GM21360 (cell line): ENCODE measurements at regions not wholly inside any gene's neighbourhood (a gene's known extent, or its start where the extent isn't known, plus 50 kb on each side); places are given as distances from the start of the nearest gene placed in this dataset.

ENCODE experiments used
- ATAC-seq: cut with Tn5 transposase; IDR thresholded peaks from one replicate; pipeline ENCODE4 v1.9.1; 2021; ENCODE audit warnings: mild to moderate bottlenecking, moderate library complexity; ENCODE audit not compliant: unreplicated experiment

GRCh38 chr2:114065731-114066130, 175.8 kb downstream of the ACTR3 start:
- ATAC-seq: no peak

DNA sequence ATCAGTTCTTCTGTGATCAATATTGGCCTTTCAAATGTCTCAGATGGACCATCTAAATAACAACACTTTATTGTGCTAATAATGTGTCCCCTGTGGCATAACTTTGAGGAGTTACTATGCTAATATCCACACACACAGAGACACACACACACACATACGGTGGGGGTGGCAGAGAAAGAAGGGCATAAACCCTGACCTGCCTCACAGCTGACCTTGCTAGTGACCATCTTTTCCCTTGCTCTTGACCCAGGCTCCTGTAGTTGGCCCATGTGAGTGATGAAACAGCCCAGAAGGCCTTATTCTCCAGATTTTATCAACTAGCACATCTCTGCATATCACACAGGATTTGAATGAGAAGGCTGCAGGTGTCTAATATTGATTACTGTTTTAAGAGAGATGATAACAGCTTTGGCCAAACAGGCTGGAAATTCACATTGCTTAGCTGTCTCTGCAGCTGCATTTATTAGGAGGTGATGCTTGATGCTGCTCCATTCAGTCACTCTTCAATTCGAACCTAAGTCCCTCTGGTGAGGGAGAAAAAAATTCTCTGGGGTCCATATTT, 176.4 kb downstream of the ACTR3 start:
- no peak for ATAC-seq

DNA sequence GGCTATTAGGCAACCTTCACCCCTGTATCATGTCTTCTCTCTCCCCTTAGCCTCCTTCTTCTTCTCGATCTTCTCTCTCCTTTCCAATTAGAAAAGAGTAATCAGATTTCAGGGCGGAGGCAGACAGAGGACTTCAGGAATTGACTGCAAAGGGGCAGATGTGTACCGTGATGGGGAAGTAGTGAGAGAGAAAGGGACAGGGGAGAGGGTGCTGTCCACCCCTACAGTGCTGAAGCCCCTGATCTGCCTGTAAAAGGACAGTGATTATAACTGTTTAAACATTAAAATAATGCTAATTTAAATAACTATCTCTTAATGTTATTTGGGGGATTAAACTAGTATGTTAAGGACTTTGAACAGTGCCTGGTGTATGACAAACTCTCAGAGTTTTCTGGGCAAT, 178.5 kb downstream of the ACTR3 start:
- ATAC-seq: no peak

DNA sequence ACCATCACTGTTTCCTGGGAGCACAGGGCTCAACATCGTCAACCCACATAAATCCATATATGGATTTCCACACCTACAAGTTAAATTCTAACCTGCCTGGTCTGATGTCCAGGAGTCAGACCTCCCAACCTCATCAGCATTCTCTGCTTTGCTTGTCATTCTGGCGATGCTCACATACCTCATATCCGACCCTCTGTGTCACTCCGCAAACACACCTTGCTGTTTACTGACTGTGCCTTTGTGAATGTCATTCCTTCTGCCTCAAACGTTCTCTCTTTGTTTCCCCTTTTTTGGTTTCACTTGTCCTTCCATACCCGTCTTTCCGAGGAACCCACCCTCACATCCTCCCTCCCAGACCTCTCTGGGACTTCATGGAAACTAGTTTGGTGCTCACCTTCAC, 187.1 kb downstream of the ACTR3 start:
- no peak for ATAC-seq

GRCh38 chr2:114079366-114080004, 189.6 kb downstream of the ACTR3 start:
- no peak for ATAC-seq

GRCh38 chr2:114082731-114083433, 193.0 kb downstream of the ACTR3 start:
- no peak for ATAC-seq

- peak; percentile 81 for ATAC-seq
Measured at GRCh38 chr2:114083717-114084387, 194.0 kb downstream of the ACTR3 start.

GRCh38 chr2:114085238-114085637, 195.3 kb downstream of the ACTR3 start:
- no peak for ATAC-seq

DNA sequence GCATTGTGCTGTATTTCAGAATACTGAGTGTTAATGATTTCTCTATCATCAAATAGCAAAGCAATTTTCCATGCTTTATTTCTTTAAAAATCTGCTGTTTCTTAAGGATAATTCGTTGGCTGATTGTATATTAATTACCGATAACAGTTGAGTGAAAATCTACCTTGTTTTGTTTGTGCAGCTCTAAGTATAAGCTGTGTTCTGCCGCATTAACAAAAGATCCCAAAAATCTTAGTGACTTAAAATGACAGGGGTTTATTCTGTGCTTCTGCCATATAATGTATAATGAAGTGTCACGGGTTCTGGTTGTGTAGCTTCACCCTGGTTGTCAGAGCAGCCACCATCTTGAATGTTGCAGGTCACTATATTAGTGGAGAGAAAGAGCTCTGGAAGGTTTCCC, 196.1 kb downstream of the ACTR3 start:
- ATAC-seq: no peak

DNA sequence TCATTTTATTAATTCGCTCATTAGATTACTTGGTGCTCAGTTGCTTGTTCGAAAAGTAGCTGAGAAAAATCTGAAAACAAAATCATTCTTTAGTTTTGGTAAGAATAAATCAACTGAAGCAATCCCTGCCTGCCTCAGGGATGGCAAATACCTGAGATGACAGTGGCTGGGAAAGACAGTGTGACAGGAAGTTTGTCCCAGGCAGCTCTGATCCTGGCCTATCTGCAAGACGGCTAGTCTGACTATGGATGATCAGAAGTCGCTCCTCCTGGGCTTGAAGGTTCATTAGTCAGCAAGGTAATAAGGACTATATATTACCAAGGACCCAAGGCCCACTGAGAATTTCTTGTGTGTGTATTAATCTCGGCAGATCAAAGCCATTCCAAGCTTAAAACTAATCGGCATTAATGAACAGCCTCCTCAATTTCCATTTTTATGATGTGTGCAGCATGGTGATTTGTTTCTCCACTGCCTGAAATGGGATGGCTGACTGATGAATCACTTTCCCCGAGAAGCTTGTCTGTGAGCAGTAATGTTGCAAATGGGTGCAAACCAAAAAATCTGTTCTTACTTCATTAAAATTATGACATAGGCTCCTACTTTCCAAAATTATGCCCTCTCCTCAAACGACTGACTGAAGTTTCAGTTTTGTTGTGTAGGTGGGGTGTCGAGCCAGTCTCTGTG, 199.9 kb downstream of the ACTR3 start:
- ATAC-seq: peak; percentile 57

DNA sequence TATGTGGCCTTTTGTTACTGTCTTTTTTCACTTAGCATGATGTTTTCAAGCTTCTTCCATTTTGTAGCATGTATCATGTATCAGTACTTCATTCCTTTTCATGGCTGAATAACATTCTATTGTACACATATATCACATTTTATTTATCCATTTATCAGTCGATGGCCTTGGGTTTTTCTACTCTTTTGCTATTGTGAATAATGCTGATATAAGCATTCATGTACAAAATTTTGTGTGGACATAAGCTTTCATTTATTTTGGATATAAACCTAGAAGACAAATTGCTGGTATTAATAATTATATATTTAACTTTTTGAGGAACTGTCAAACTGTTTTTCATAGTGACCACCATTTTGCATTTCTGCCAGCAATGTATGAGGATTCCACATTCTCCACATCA, 201.1 kb downstream of the ACTR3 start:
- ATAC-seq: no peak

- no peak for ATAC-seq
Measured at GRCh38 chr2:114108249-114108648, 218.4 kb downstream of the ACTR3 start.

DNA sequence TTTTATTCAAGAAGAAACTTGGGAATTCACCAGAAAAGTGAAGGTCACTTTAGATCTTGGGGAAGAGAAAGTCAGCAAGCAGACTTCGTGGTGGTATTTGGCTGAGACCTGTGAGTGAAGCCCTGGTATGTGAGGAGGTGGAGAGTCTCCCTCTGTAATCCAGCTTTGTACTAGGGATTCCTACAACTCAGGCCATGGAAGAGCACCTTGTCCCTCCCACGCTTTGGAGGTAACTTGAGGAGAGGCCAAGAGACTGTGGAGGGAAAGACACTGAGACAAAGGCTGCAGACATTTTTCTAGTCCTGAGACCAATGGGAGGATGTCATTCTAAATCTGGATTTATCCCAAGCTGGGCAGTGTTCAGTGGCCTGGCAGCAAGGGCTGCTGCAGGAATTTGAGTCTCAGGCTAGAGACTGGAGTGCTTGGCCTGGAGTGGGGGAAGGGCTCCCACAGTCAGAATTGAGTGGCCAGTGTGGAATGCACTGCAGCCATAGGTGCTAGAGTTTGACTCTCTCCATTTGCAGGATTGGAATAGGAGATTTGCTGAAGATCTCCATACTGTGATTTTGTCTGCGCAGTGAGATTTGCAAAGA, 219.0 kb downstream of the ACTR3 start:
- ATAC-seq: no peak

DNA sequence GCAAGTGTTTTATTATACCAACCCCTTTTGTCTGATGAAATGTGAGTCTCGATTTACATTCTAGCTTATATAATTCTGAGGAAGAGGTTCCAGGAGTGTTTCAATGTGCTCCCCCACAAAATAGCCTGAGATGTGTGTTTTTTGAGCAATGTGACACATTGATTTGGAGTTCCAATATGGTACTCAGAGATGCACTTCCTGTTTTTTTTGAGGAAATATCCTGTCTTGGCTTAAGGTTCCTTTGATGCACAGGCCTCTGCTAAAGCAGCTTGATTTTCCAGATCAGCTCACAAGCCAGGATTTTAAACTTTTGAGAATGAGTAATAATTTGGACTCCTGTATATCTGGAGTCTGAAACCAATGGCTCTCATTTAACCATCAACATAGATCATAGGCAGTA, 221.4 kb downstream of the ACTR3 start:
- no peak for ATAC-seq

DNA sequence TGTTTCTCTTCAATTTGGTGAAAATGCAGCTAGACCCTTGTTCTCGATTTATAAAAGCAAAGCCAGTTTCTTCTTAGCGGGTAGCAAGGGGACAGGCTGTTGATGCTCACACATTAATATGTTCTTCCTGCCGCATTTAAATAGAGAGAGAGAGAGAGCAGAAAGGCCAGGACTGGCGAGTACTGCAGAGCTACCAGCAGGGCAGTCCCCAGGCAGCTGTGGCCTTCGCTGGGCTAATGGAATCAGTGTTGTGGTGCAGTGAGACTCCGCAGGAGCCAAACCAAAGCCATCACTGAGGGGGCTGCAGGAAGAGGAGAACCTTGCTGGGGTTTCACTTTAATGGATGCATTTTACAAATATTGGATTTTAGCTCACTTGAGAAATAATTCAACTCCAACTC, 223.6 kb downstream of the ACTR3 start:
- no peak for ATAC-seq

GRCh38 chr2:114118088-114118487, 228.2 kb downstream of the ACTR3 start:
- no peak for ATAC-seq

DNA sequence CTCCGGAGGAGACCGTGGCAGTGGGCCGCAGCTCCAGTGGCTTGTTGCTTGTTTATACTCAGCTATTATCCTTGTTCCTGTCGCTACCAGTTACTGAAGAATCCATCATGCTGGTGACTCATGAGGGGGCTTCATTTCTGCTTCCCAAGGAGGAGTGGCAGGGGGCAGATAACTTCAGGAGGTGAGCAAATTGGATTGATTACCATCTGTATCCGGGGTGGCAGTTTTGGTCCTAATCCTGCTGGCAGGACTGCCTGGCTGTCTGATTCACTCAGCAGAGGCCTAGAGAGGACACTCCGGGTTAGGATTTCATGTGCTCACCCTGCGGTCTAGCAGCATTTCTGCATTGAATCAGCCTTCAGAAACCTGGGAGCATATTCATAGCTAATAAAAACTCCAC, 230.0 kb downstream of the ACTR3 start:
- ATAC-seq: no peak

DNA sequence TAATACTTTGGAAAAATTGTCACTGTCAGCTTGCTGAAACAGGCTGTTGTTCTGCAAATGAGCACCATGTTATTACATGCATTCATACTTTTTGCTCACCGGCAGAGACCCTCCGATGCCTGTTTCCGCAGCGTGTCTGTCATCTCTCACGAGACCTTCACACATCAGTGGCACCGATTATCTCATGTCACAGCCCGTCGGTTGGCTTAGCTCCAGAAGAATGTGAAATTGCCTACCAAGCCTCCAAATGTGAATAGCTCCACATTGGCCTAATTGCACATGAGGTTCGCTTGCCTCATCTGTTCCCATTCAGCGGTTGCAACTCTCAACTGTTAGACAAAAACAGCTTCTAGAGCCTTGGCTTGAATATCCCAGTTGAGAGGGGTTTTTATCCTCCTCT, 233.0 kb downstream of the ACTR3 start:
- ATAC-seq: no peak

- no peak for ATAC-seq
Measured at GRCh38 chr2:114123925-114124324, 234.0 kb downstream of the ACTR3 start.

DNA sequence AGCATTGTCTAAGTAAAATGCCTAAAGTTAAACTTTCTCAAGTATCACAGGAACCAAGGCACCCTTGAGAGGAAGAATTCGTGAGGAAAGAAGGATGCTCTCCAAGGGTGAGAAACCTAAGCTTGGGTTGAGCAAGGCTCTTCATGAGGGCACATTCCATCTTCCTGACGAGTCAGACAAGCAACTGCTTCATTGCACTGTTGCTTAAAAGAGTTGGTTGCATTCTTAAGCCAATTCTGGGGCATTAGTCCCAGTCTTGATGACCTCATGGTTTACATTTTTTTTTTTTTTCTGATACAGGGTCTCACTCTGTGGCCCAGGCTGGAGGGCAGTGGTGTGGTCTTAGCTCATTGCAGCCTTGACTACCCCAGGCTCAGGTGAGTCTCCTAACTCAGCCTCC, 237.5 kb downstream of the ACTR3 start:
- ATAC-seq: no peak

- no peak for ATAC-seq
Measured at GRCh38 chr2:114128263-114128662, 238.4 kb downstream of the ACTR3 start.
